ENCODE measurements at regions not wholly inside any gene's neighbourhood (a gene's known extent, or its start where the extent isn't known, plus 50 kb on each side); places are given as distances from the start of the nearest gene placed in this dataset.

DNA sequence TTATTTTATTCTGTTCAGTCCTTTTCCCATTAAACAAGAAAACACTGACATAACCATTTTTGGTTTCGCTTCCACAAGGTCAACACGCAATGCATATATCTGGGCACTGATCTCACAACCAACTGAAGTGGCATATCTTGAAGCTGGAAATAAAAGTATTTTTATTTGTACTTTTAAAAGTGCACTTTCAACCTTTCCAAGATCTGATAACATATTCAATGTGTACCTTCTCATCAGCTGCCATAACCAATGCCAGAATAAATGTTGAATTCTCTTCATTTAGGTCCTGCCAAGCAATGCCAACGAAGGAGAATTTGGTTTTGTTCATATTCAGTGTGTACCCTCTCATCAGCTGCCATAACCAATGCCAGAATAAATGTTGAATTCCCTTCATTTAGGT lies 148.9 kb upstream of the CEP126 start:
- H3K4me3 Mint-ChIP-seq: no peak overlapping the region
- no peaks in the 10 kb centered on the region for H3K27me3 Mint-ChIP-seq
- ATAC-seq (no peak), DNase-seq (no peak)
- H3K9me3 Mint-ChIP-seq: peaks cover 11 to 18% of the 10 kb centered on the region in 2 donors
- H3K4me1 Mint-ChIP-seq: no peaks in the 10 kb centered on the region
- no peak overlapping the region for H3K27ac Mint-ChIP-seq

GRCh38 chr11:101759771-101760450 lies 154.9 kb upstream of the CEP126 start:
- Mint-ChIP-seq H3K4me3 (no peak overlapping the region), H3K9me3 (no peaks in the 10 kb centered on the region), H3K27ac (no peak overlapping the region), H3K4me1 (no peaks in the 10 kb centered on the region), H3K27me3 (no peaks in the 10 kb centered on the region)
- DNase-seq (no peak), ATAC-seq (no peak)

DNA sequence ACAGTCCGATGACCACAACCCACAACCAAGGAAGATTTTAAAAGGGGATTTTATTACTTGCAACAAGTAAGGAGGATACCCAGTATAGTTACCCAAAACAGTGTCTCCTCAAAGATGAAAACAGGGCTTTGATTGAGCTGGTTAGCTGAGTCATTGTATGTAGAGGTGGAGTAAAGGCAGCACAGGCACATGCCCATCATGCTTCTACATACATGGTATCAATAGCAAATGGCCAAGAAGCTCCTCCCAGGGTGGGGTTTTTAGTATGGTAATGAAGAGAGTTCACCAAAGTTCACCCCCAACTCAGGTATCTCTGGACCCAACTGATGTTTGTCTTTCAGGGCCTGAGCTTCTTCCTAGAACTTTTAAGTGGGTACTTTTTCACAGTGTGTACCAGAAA lies 157.1 kb upstream of the CEP126 start:
- no peaks in the 10 kb centered on the region for H3K9me3 Mint-ChIP-seq
- H3K27ac Mint-ChIP-seq: no peak overlapping the region
- no peak for ATAC-seq
- H3K4me1 Mint-ChIP-seq: no peaks in the 10 kb centered on the region
- DNase-seq: no peak
- H3K4me3 Mint-ChIP-seq: no peak overlapping the region
- H3K27me3 Mint-ChIP-seq: no peaks in the 10 kb centered on the region

- ATAC-seq (no peak), DNase-seq (no peak)
- H3K27ac Mint-ChIP-seq: no peak overlapping the region
- H3K9me3 Mint-ChIP-seq: no peaks in the 10 kb centered on the region
- H3K4me3 Mint-ChIP-seq: no peak overlapping the region
- H3K4me1 Mint-ChIP-seq: no peaks in the 10 kb centered on the region
- no peaks in the 10 kb centered on the region for H3K27me3 Mint-ChIP-seq
Measured at GRCh38 chr11:101748572-101749344, 165.0 kb upstream of the TRPC6 start.

GRCh38 chr11:101745756-101746155 lies 161.9 kb upstream of the TRPC6 start:
- Mint-ChIP-seq H3K4me3 (no peak overlapping the region), H3K4me1 (no peaks in the 10 kb centered on the region), H3K27ac (no peak overlapping the region), H3K27me3 (no peaks in the 10 kb centered on the region), H3K9me3 (peaks cover 0 to 1% of the 10 kb centered on the region in 2 donors)
- DNase-seq (no peak), ATAC-seq (no peak)

DNA sequence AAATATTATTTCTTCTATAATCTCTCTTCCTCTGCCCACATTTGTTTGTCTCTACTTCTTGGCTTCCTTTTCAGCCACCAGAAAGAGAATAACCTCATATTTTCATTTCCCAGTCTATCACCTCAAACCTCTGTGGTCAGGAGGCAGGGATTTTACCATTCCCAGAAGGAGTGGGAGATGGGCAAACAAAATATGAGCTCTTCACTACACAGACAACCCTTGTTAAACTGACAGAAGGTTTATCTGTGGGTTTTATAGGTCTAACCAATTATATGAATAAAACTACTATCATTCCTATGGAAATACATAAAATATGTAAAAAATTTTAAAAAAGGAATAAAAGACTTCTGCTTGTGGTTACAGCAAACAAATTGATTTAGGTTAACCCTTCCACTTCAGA lies 160.0 kb upstream of the TRPC6 start:
- H3K27me3 Mint-ChIP-seq: no peaks in the 10 kb centered on the region
- H3K27ac Mint-ChIP-seq: no peak overlapping the region
- peaks cover 0 to 7% of the 10 kb centered on the region in 2 donors for H3K9me3 Mint-ChIP-seq
- H3K4me3 Mint-ChIP-seq: no peak overlapping the region
- no peak for DNase-seq
- no peaks in the 10 kb centered on the region for H3K4me1 Mint-ChIP-seq
- ATAC-seq: no peak

- Mint-ChIP-seq H3K27ac (no peak overlapping the region), H3K27me3 (no peaks in the 10 kb centered on the region), H3K4me1 (no peaks in the 10 kb centered on the region)
Measured at GRCh38 chr11:101741479-101742175, 157.8 kb upstream of the TRPC6 start.

DNA sequence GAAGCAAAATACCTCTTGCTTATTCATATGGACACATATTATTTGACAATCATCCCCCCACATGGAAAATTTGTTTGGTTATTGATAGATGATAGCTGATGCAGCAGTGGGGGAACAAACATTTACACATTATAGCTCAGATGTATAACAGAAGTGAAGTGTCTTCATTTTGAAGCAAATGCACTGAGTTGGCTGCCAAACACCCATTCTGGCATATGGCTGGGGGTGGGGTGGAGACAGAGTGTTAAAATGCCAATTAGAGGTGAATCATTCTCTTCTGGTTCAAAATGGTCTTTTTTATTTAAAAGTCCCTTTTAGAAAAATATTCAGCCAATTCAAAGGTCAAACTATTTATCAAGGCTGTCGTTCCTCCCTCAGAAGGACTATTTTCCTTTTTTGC lies 157.3 kb upstream of the TRPC6 start:
- ATAC-seq (no peak), DNase-seq (no peak)
- Mint-ChIP-seq H3K4me1 (no peaks in the 10 kb centered on the region), H3K9me3 (peaks cover 0 to 7% of the 10 kb centered on the region in 2 donors), H3K27ac (no peak overlapping the region), H3K4me3 (no peak overlapping the region), H3K27me3 (no peaks in the 10 kb centered on the region)

More at GRCh38 chr11:101741479-101742175, 157.8 kb upstream of the TRPC6 start:
- ATAC-seq: no peak
- DNase-seq: no peak
- Mint-ChIP-seq H3K4me3 (no peak overlapping the region), H3K9me3 (peaks cover 0 to 7% of the 10 kb centered on the region in 2 donors)

GRCh38 chr11:101738452-101738851 lies 154.6 kb upstream of the TRPC6 start:
- Mint-ChIP-seq H3K27ac (no peak overlapping the region), H3K9me3 (peaks cover 0 to 7% of the 10 kb centered on the region in 2 donors), H3K27me3 (no peaks in the 10 kb centered on the region), H3K4me3 (no peak overlapping the region), H3K4me1 (no peaks in the 10 kb centered on the region)
- DNase-seq (no peak), ATAC-seq (no peak)

DNA sequence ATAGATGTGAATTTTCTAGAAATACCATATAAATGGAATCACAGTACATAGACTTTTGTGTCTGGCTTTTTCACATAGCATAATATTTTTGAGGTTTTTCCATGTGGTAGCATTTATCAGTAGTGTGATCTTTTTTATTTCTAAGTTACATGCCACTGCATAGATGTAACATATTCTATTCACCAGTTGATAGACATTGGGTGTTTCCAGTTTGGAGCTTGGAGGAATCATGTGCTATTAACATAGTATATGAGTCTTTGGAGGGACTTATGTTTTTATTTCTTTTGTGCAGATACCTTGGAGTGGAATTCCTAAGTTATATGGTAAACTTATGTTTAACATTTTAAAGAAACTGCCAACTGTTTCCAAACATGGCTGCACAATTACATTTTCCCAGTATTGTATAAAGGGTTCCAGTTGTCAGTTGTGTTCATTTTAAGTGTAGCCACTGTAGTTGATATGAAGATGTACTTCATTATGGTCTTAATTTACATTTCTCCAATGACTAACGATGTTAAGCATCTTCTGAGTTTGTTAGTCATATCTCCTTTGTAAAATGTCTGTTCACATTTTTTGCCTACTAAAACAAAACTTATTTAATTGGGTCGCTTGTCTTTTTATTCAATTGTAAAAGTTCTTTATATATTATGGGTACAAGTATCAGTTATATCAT lies 145.7 kb upstream of the TRPC6 start:
- ATAC-seq (no peak), DNase-seq (no peak)
- no peaks in the 10 kb centered on the region for H3K27me3 Mint-ChIP-seq
- H3K9me3 Mint-ChIP-seq: no peaks in the 10 kb centered on the region
- no peak overlapping the region for H3K27ac Mint-ChIP-seq
- H3K4me3 Mint-ChIP-seq: no peak overlapping the region
- no peaks in the 10 kb centered on the region for H3K4me1 Mint-ChIP-seq

GRCh38 chr11:101727451-101727850 lies 143.6 kb upstream of the TRPC6 start:
- Mint-ChIP-seq H3K4me1 (no peaks in the 10 kb centered on the region), H3K27ac (no peak overlapping the region), H3K27me3 (no peaks in the 10 kb centered on the region), H3K9me3 (no peaks in the 10 kb centered on the region), H3K4me3 (no peak overlapping the region)
- no peak for ATAC-seq
- no peak for DNase-seq

DNA sequence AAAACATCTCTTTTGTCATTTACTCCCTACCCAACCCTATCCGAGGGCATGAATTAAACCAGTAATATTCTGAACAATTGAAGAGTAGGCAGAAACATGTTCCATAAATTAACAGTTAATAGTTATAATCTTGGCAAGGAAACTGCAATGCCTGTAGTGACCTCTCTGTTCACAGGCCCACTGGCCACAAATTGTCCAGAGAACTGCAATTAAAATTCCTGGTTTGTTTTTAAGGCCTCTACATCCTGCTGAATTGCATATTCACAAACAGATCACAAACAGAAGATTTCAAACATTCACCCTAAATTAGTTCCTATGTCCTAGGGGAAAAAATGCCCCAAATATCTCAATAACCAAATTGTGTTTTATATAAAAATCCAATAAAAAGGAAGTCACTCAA lies 143.2 kb upstream of the TRPC6 start:
- DNase-seq: no peak
- no peak for ATAC-seq
- no peak overlapping the region for H3K4me3 Mint-ChIP-seq
- no peaks in the 10 kb centered on the region for H3K27me3 Mint-ChIP-seq
- no peak overlapping the region for H3K27ac Mint-ChIP-seq
- no peaks in the 10 kb centered on the region for H3K9me3 Mint-ChIP-seq
- H3K4me1 Mint-ChIP-seq: no peaks in the 10 kb centered on the region

GRCh38 chr11:101723371-101723770 lies 139.6 kb upstream of the TRPC6 start:
- Mint-ChIP-seq H3K27me3 (no peaks in the 10 kb centered on the region), H3K4me1 (no peaks in the 10 kb centered on the region), H3K4me3 (no peak overlapping the region), H3K27ac (no peak overlapping the region), H3K9me3 (peaks cover 0 to 5% of the 10 kb centered on the region in 2 donors)
- no peak for DNase-seq
- no peak for ATAC-seq

- H3K27me3 Mint-ChIP-seq: no peaks in the 10 kb centered on the region
- H3K9me3 Mint-ChIP-seq: peaks cover 0 to 5% of the 10 kb centered on the region in 2 donors
- H3K27ac Mint-ChIP-seq: no peak overlapping the region
- DNase-seq (no peak), ATAC-seq (no peak)
- H3K4me3 Mint-ChIP-seq: no peak overlapping the region
- no peaks in the 10 kb centered on the region for H3K4me1 Mint-ChIP-seq
Measured at GRCh38 chr11:101721270-101721669, 137.5 kb upstream of the TRPC6 start.

DNA sequence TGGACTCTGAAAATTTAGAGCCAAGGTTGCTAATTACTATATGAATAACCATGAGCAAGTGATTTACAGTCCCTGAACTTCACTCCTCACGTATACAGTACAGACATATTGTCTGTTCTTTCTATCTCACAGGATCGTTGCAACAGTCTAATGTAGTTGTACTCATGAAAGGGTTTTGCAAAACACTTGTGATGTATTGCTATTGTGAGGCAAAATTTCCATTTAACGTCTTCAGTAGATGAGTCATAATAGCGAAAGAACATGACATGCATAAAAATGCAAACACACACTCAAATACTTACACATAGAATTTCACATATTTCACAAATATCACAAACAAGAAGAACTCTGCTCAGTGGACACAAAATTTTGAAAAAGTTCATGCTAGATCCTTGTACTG lies 134.6 kb upstream of the TRPC6 start:
- Mint-ChIP-seq H3K9me3 (peaks cover 0 to 5% of the 10 kb centered on the region in 2 donors), H3K4me1 (no peaks in the 10 kb centered on the region), H3K4me3 (no peak overlapping the region), H3K27ac (no peak overlapping the region), H3K27me3 (no peaks in the 10 kb centered on the region)
- DNase-seq (no peak), ATAC-seq (no peak)

- Mint-ChIP-seq H3K9me3 (peaks cover 0 to 10% of the 10 kb centered on the region in 2 donors), H3K27me3 (no peaks in the 10 kb centered on the region), H3K27ac (no peak overlapping the region), H3K4me3 (no peak overlapping the region), H3K4me1 (no peaks in the 10 kb centered on the region)
- no peak for DNase-seq
- no peak for ATAC-seq
Measured at GRCh38 chr11:101717619-101718018, 133.8 kb upstream of the TRPC6 start.

Measured in stimulated activated naive CD8-positive, alpha-beta T cell treated with anti-CD3 and anti-CD28 coated beads, Interleukin-15, amount 100 ng/mL, for 72 hours (primary cell).